ENCODE measurements at regions not wholly inside any gene's neighbourhood (a gene's known extent, or its start where the extent isn't known, plus 50 kb on each side); places are given as distances from the start of the nearest gene placed in this dataset.

DNA sequence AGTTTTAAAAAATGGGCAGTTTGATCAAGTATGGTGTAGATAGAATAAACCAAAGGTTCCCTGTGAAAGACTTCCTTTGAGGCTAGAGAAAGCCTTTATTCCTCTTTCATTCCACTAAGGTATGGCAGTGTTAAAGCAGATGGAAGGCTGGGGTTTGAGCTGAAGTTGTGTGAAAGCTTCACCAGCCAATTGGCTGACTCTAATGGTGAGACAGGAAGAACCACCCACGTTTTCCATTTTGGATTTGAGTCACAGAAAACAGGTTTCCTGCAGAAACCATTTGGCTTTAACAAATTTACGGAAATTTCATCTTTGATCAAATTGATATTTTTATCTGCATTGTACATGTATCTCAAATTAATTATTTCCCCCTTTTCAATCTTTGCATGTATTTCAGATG is 455.0 kb downstream of the PCNX1 start:
- DNase-seq (ENCODE audit: low read depth), result no peak

DNA sequence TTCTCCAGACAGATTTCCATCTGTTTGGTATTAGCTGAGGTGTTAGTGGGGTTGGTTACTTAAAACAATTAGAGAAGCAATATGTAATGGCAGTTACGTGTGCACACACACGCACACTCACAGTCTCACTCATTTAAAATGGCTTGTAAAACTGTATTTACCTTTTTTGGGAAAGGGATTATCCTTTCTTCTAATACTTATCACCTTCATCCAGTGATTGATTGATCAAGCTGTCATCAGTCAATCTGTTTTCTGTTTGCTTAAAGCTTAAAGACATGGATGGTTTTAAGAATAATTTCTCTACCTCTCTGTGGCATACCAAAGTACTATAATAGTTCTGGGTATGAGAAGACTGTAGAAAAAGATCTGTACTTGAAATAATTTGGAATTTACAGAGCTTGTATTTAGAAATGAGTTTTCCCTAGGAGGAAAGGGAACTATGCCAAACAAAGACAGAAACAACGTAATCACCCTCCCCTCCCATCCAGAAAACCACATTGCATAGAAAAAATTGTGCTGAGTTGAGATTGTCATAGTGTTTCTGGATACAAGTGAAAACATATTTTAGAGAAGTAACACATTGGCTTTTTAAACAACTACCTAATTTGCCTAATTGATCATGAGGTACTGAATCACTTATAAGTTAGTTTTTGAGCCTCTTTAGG is 455.8 kb downstream of the PCNX1 start:
- no peak for DNase-seq (ENCODE audit: low read depth)

- no peak for DNase-seq (ENCODE audit: low read depth)
These were observed 457.0 kb downstream of the PCNX1 start for GRCh38 chr14:71363946-71364925.

- no peak for DNase-seq (ENCODE audit: low read depth)
These were observed 458.1 kb downstream of the PCNX1 start for GRCh38 chr14:71365361-71365760.

GRCh38 chr14:71366861-71367260 is 459.6 kb downstream of the PCNX1 start:
- DNase-seq (ENCODE audit: low read depth), result no peak

DNA sequence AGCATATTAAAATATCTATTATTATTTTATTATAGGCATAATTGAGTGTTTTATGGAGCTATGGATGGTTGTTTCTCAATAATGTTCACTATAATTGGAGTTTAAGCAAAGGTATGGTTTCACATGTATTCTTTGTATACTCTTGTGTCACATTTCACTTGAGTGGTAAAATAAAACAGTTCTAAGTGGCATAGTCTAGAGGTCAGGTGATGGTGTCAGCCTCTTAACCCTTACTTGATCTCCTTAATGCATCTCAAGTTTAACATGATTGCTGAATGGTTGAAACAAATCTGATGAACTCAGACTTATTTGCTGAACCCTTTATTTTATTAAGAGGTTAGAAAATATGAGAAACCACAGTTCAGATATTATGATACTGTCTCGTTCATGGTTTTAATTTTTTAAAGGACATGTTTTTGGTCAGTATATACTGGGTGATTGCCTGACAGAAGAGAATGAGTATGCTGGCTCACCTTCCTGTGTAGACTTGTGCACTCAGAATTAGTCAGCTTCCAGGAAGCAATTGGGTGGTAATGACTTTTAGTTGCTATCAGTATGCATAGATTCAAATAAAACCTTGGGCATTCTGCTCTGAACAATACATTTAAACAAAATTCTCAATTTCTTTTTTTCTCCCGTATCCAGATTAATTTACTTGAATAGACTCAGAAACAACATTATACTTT is 464.6 kb downstream of the PCNX1 start:
- DNase-seq (ENCODE audit: low read depth), result no peak

- no peak for DNase-seq (ENCODE audit: low read depth)
These were observed 465.2 kb downstream of the PCNX1 start for GRCh38 chr14:71372411-71372838.

- no peak for DNase-seq (ENCODE audit: low read depth)
These were observed 466.5 kb downstream of the PCNX1 start for GRCh38 chr14:71373773-71374172.

GRCh38 chr14:71374989-71375388 is 467.7 kb downstream of the PCNX1 start:
- no peak for DNase-seq (ENCODE audit: low read depth)

GRCh38 chr14:71377099-71377498 is 469.8 kb downstream of the PCNX1 start:
- DNase-seq (ENCODE audit: low read depth), result no peak

DNA sequence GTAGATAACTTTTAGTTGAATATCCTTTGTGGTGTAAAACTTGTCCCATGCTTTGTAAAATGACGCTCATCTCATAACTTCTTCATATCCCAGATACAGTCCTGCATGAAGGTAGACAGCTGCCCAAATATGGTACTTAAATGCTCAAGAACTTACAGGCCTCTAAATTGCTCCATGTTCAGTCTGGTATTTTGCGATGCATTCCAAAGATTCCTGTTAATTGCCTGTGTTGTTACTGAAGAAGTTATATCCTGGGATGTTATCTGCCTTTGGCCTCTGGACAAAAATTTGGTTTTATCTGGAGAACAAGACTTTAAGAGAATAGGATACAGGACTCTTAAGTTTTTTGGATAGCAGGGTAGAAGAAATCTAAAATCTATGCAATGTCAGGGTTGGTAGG is 473.0 kb downstream of the PCNX1 start:
- DNase-seq (ENCODE audit: low read depth), result no peak

DNA sequence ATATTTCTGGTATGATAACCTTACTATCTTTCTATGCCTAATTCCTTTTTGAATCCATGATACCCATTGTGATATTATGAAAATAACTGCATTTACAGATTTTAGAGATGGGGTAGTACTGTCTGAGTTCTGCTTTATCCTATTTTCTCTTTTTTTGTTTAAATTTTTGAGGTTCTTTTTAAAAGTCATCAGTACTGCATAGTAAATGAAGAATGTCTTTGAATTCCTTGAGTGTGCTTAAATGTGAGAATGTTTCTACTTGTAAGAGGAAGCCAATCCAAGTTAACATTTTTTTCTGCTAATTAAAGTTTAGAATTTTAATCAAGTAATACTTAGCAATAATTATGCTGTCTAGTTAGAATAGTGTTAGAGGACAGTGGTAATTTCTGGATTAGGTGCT is 474.6 kb downstream of the PCNX1 start:
- no peak for DNase-seq (ENCODE audit: low read depth)

DNA sequence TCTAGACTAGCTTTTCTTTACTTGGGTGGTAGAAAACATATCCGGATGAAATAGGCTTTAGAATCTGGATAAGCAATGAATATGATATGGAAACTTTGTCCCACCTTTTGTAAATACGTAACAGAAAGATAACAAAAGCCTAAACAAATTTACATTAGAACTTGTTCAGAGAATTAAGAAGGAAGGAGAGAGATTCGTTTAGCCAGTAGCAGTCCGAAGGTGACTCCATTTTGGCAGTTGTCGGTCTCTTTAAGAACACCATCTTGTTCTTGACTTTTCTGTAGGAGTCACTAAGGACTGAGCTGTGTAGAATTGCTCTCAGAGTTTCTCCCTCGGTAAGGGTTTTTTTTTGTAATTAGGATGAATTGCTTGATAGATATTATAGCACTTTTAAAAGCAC is 475.1 kb downstream of the PCNX1 start:
- DNase-seq (ENCODE audit: low read depth), result no peak

- DNase-seq (ENCODE audit: low read depth), result no peak
These were observed 476.3 kb downstream of the PCNX1 start for GRCh38 chr14:71383510-71383909.

DNA sequence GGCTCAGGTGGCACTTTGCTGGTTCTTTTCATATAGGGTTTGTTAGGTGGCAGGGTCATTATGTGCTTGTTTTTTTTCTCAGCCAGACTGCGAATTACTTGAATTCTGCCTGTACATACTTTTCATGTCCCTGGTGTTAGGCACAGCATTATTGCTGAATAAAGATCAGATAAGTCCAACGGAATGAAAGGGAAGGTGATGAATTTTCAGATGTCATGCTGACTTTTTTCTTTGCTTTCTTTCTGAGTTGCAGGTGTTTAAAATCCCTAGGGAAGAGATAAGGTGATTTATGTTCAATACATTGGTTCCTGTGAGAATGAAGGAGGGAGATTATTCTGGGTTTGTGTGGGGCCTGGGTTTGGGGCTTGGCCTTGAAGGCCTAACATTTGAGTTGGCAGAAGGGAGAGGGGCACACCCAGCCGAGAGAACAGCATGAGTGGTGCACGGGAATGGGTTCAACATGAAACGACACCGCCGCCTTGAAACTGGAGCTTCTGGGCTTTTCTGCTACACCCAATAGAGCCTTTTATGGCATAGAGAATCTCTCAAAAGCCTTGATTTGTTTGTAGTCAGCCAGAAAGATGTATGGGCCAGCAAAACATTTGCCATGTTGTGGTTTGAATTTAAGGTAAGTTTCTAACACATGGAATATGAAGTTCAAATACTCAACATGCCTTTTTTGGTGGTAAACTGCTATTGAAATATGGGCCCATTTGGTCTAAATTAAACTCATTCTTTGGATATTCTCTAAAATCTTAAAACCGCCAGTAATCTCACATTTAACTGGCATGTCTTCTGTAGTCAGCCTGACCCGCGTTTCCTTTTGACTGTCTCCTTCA is 477.0 kb downstream of the PCNX1 start:
- no peak for DNase-seq (ENCODE audit: low read depth)

DNA sequence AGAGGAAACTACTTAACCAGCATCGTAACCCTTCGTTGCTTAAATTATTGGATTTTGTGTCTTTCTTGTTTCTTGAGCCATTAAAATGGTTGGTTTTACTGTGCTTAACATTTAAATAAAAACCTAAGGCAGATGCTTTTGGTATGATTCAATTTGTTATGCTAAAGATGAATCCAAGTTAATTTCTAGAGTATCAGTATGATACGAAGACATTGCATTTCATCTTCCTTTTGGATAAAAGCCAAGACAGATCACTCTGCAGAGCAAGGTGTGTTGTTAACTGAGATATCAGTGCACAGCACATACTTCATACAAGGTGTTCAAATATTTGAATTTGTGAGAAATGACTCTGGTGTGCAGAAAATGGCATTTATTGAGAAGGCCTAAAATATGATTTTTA is 480.5 kb downstream of the PCNX1 start:
- DNase-seq (ENCODE audit: low read depth), result no peak

DNA sequence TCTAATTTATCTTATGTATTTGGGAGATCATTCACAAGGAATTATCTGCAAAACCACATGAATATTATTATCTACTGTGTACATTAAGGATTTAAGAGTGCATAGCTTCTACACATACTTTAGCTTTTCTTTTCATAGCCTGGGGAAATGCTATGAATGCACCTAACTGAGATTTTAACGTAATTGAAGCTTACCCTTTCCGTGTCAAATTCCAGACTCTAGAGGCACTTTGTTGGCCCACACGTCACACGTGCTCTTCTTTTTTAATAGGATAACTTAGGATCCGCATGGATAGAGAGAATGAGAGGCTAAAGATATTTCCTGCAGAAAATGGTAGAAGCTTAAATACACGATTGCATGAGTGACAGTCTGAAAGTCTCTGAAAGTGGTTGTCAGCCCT is 481.1 kb downstream of the PCNX1 start:
- DNase-seq (ENCODE audit: low read depth), result no peak

- DNase-seq (ENCODE audit: low read depth), result no peak
These were observed 481.6 kb downstream of the PCNX1 start for GRCh38 chr14:71388862-71389261.

DNA sequence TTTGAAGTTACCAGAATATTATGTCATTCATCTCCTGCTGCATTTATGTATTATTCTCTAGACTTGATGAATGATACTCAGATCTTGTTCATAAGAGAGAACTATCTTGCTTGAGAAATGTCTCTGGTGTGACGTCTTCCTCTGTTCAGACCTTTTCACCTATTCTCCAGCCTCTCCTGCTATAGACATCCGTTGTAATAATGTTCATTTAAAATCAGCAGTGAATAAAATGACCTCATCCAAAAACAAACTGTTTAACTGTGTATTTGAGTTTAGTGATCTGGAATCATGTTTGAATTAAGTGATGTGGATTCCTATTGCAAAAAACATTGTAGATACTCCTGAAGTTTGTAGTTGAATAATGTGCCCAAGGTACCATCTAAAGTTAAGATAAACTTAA is 487.1 kb downstream of the PCNX1 start:
- no peak for DNase-seq (ENCODE audit: low read depth)

GRCh38 chr14:71395151-71395604 is 487.9 kb downstream of the PCNX1 start:
- no peak for DNase-seq (ENCODE audit: low read depth)

- no peak for DNase-seq (ENCODE audit: low read depth)
These were observed 488.4 kb downstream of the PCNX1 start for GRCh38 chr14:71395636-71396035.
